Spleen (tissue), 11 donors: ENCODE measurements at regions not wholly inside any gene's neighbourhood (a gene's known extent, or its start where the extent isn't known, plus 50 kb on each side); places are given as distances from the start of the nearest gene placed in this dataset.

ENCODE experiments used
- DNase-seq: peaks from one replicate; pipeline ENCODE4 v3.0.0-alpha.2; 2020
- H3K27ac ChIP-seq, 8 donors: fragments of 200-600 bp; sonication (generic) in 7 of 8; 1 replicate in 4 of 8; 2 replicates in 4 of 8; pipeline versions ENCODE4 v1.5.0 to v1.8.0; 2016 to 2021; ENCODE audit warnings: inconsistent platforms in 4 of 8, mild to moderate bottlenecking in 4 of 8, moderate library complexity in 1 of 8
- H3K27me3 ChIP-seq, 7 donors: fragments of 200-600 bp; sonication (generic) in 6 of 7; replicated peaks in 1 of 7; 1 replicate in 4 of 7; 2 replicates in 3 of 7; pipeline versions ENCODE4 v1.5.0 to v1.8.0; 2016 to 2021; ENCODE audit warnings: inconsistent platforms in 3 of 7, mild to moderate bottlenecking in 1 of 7
- H3K36me3 ChIP-seq, 6 donors: fragments of 200-600 bp; sonication (generic) in 5 of 6; 1 replicate in 4 of 6; 2 replicates in 2 of 6; pipeline versions ENCODE4 v1.5.0 to v1.8.0; 2016 to 2021; ENCODE audit warnings: inconsistent platforms in 2 of 6
- H3K4me1 ChIP-seq, 6 donors: fragments of 200-600 bp; sonication (generic) in 5 of 6; 1 replicate in 3 of 6; 2 replicates in 3 of 6; pipeline versions ENCODE4 v1.5.0 to v1.8.0; 2016 to 2021; ENCODE audit warnings: inconsistent platforms in 3 of 6
- H3K4me3 ChIP-seq, 8 donors: fragments of 200-600 bp; sonication (generic) in 7 of 8; 1 replicate in 4 of 8; 2 replicates in 4 of 8; pipeline versions ENCODE4 v1.5.0 to v1.8.0; 2016 to 2021; ENCODE audit warnings: inconsistent platforms in 4 of 8, mild to moderate bottlenecking in 4 of 8, moderate library complexity in 2 of 8
- H3K9me3 ChIP-seq, 8 donors: fragments of 200-600 bp; sonication (generic) in 7 of 8; 1 replicate in 4 of 8; 2 replicates in 4 of 8; pipeline versions ENCODE4 v1.5.0 to v1.8.0; 2016 to 2021; ENCODE audit warnings: inconsistent platforms in 4 of 8
- CTCF ChIP-seq, 11 experiments: fragments of 200-600 bp in 7 of 11; fragments of 450-650 bp in 4 of 11; sonication (generic) in 4 of 11; IDR thresholded peaks in 8 of 11; conservative IDR thresholded peaks in 3 of 11; 1 replicate in 7 of 11; 2 replicates in 4 of 11; pipeline versions ENCODE4 v1.4.0 to v1.8.0; 2016 to 2021; ENCODE audit warnings: antibody characterized with exemption in 11 of 11, inconsistent platforms in 4 of 11, mild to moderate bottlenecking in 1 of 11
- POLR2A ChIP-seq, 3 donors: fragments of 450-650 bp; IDR thresholded peaks; one replicate each; pipeline ENCODE4 v1.5.1; 2017; ENCODE audit warnings: antibody characterized with exemption in 3 of 3, mild to moderate bottlenecking in 1 of 3
- POLR2AphosphoS5 ChIP-seq, 3 donors: sonication (generic); formaldehyde crosslinking; IDR thresholded peaks; one replicate each; pipeline ENCODE4 v1.5.1; 2017; ENCODE audit warnings: antibody characterized with exemption in 3 of 3
- WGBS, 5 donors: extraction: QIAGEN DNeasy Blood & Tissue Kit in 3 of 5; methylation state at CpG; one replicate each; pipeline versions ENCODE4 v1.1.5 to v1.1.7; 2013 to 2018; 5-methylcytosine and 5-hydroxymethylcytosine counted together
- intact Hi-C: fragments of 100-400 bp; cut with DNase I; formaldehyde crosslinking; loops from one replicate; pipeline ENCODE4 v1.15.0; 2023; ENCODE audit warnings: low total_unique reads
- donor health status: healthy with polysubstance abuse.
- donor health status: DM: no; HTN: no; CAD: no; lungs with moderate emphysema.
- donor health status: DM: no; HTN: no; CAD: no.
- donor health status: Bipolar disorder and iron deficiency.
- donor health status: healthy.
- donor health status: DM: no; HTN: no; CAD: no.
- donor health status: DM: yes; HTN: yes; CAD: no.

GRCh38 chr10:3723766-3724165, 61.2 kb downstream of the KLF6 start:
- 80 to 89% (median 82%) methylated on average over 5 of the region's 5 CpGs for WGBS, 5 donors
- H3K4me3 ChIP-seq: no peak overlapping the region
- no peaks in the 10 kb centered on the region for H3K9me3 ChIP-seq
- H3K4me1 ChIP-seq: peaks cover 0 to 6% (median 0%) of the 10 kb centered on the region in 6 donors
- no peaks in the 10 kb centered on the region for H3K27me3 ChIP-seq
- no peak overlapping the region for H3K27ac ChIP-seq
- no peaks in the 10 kb centered on the region for H3K36me3 ChIP-seq
- TF ChIP-seq POLR2AphosphoS5 (IDR thresholded peaks at IDR 0.05) (no peak), CTCF (IDR thresholded peaks at IDR 0.05 in 8 of 11, conservative IDR thresholded peaks at IDR 0.05 in 3 of 11) (no peak), POLR2A (IDR thresholded peaks at IDR 0.05) (no peak)
- intact Hi-C loops: no loop called here
- DNase-seq: no peak

DNA sequence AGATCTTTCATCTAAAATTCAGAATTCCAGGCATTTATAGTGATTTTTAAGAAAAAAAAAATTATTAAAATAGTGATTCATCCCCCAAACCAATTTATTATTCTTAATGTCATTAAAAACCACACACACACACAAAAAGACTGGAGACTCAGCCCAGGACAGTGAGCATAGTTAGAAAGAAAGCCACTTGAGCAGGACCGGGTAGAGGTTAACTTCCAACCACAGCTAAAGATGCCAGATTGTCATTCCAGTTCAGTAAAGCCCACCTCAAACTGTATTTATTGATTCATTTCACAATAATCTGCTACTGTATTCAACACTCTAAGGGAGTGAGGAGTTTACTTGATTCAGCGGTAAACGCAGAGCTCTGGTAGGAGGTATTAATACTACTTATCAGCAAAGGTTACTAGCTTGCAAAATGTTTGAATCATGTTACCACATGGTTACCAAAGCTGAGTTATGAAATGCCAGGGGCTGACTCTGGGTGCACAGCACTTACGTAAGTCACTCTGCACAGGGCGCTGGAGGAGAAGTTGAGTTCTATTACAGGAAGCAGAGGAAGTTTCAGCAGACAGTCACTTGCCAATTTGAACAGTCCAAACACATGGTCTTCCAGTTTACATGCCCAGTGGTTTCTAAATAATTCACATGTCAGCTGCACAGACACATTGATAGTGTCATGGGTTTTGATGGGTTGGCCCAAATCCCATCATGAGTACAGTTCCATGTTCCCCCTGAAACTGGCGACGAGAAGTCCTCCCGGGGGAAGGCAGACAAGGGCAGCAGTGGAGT, 64.6 kb downstream of the KLF6 start:
- intact Hi-C loops: no loop called here
- WGBS, 5 donors: 38 to 68% (median 60%) methylated on average over 8 of the region's 8 CpGs
- Histone ChIP-seq H3K27me3 (no peaks in the 10 kb centered on the region), H3K4me3 (peak overlapping the region in 1 of 8 donors; percentile 36), H3K9me3 (no peaks in the 10 kb centered on the region), H3K4me1 (peaks cover 0 to 6% (median 0%) of the 10 kb centered on the region in 6 donors), H3K27ac (peak overlapping the region in 7 of 8 donors; percentile 54 to 89 (median 76)), H3K36me3 (no peaks in the 10 kb centered on the region)
- TF ChIP-seq POLR2AphosphoS5 (IDR thresholded peaks at IDR 0.05) (peak in 1 of 3 donors; percentile 84), CTCF (IDR thresholded peaks at IDR 0.05 in 8 of 11, conservative IDR thresholded peaks at IDR 0.05 in 3 of 11) (peak in 1 of 11 experiments; percentile 17), POLR2A (IDR thresholded peaks at IDR 0.05) (no peak)
- DNase-seq: peak; percentile 81

DNA sequence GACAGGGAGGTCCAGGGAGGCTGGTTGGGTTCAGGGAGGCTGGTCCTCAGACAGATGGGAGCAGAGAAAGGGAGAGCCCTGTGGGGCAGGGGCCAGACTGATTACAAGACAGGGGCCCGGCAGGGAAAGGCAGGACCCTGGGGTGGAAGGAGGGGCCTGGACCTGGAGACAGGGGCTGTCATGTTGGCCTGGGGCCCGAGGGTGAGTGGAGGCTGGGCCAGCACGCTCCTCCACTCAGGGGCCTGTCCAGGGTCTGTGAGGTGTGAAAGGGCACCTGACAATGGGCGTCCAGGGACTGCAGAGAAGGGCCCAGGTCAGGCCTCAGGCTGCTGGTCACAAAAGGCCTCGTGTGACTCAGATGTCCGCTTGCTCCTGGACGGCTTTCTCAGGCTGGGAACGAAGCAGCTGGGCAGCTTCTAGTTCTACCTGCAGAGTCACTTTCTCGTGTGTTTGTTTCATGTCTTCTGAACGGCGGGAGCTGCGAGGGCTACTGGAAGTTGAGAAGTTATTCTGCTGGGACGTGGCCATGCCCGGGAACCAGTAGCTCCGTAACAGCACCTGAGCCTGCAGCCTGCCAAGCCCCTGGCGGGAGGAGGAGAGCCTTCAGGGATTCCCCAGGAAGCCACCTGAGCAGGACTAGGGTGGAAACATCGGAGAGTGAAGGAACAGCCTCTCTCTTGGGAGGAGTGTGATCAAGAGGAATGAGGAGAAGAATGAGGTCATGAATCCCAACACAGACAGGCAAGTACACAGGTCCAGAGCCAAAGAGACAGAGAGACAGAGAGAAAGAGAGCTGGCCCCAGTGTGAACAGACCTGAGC, 65.8 kb downstream of the KLF6 start:
- peaks cover 0 to 11% (median 0%) of the 10 kb centered on the region in 6 donors for H3K4me1 ChIP-seq
- H3K36me3 ChIP-seq: no peaks in the 10 kb centered on the region
- H3K27ac ChIP-seq: peak overlapping the region in 2 of 8 donors; percentile 86 to 89
- TF ChIP-seq POLR2A (IDR thresholded peaks at IDR 0.05): no peak
- TF ChIP-seq CTCF (IDR thresholded peaks at IDR 0.05 in 8 of 11, conservative IDR thresholded peaks at IDR 0.05 in 3 of 11): no peak
- intact Hi-C loops: no loop called here
- peak; percentile 78 for DNase-seq
- 84 to 96% (median 90%) methylated on average over 14 to 17 of the region's 17 CpGs for WGBS, 5 donors
- H3K27me3 ChIP-seq: no peaks in the 10 kb centered on the region
- H3K9me3 ChIP-seq: no peaks in the 10 kb centered on the region
- H3K4me3 ChIP-seq: no peak overlapping the region

- 78 to 95% (median 92%) methylated on average over 9 of the region's 9 CpGs for WGBS, 5 donors
- Histone ChIP-seq H3K27ac (no peak overlapping the region), H3K4me1 (peaks cover 0 to 11% (median 0%) of the 10 kb centered on the region in 6 donors), H3K9me3 (peaks cover 0 to 15% (median 11%) of the 10 kb centered on the region in 8 donors), H3K4me3 (no peak overlapping the region), H3K36me3 (no peaks in the 10 kb centered on the region), H3K27me3 (no peaks in the 10 kb centered on the region)
- intact Hi-C loops: no loop called here
- TF ChIP-seq POLR2AphosphoS5 (IDR thresholded peaks at IDR 0.05): no peak
- TF ChIP-seq CTCF (IDR thresholded peaks at IDR 0.05 in 8 of 11, conservative IDR thresholded peaks at IDR 0.05 in 3 of 11): no peak
- no peak for TF ChIP-seq POLR2A (IDR thresholded peaks at IDR 0.05)
- DNase-seq: no peak
Measured at GRCh38 chr10:3716093-3716492, 68.9 kb downstream of the KLF6 start.
